Bronchial epithelial cell (primary cell): ENCODE measurements at regions not wholly inside any gene's neighbourhood (a gene's known extent, or its start where the extent isn't known, plus 50 kb on each side); places are given as distances from the start of the nearest gene placed in this dataset.
"Not testable (repeated sequence)": the region's sequence is repeated elsewhere in the genome, so short reads cannot be mapped to it uniquely, and the experiment has no call there.

Source experiments
- DNase-seq: peaks from one replicate; pipeline ENCODE4 v3.0.0-alpha.2; 2010; ENCODE audit warnings: low read depth
- FAIRE-seq: peaks from 2 replicates; lab custom pipeline; 2011; peaks lifted over from hg19 to GRCh38; lab: Jason Lieb, UNC
- H3K27me3 ChIP-seq: 2 replicates; pipeline ENCODE4 v1.5.1; 2011; ENCODE audit warnings: low read length; ENCODE audit not compliant: control insufficient read depth, insufficient read depth
- H3K36me3 ChIP-seq: 2 replicates; pipeline ENCODE4 v1.5.1; 2011; ENCODE audit warnings: low read length; ENCODE audit not compliant: control insufficient read depth, insufficient read depth
- H3K4me3 ChIP-seq: 2 replicates; pipeline ENCODE4 v1.5.1; 2011; ENCODE audit warnings: mild to moderate bottlenecking, low read depth, low read length, control low read depth
- TF ChIP-seq, protein P1 (sequence below): IDR thresholded peaks from 2 replicates; pipeline ENCODE4 v1.5.1; 2011; ENCODE audit warnings: mild to moderate bottlenecking, moderate library complexity, low read length, control low read depth, inconsistent platforms; ENCODE audit not compliant: insufficient read depth, severe bottlenecking

DNA sequence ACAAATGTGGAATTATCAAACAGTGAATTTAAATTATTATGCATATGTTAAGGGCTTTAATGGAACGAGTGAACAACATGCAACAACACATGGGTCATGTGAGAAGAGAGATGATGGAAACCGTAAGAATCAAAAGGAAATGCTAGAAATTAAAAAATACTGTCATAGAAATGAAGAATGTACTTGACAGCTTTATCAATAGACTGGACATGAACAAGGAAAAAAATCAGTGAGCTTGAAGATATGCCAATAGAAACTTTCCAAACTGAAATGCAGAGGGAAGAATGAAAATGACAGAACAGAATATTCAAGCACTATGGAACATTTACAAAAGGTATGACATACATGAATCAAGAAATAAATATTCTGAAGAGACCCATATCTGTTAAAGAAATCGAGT, 117.7 kb upstream of the KCNJ3 start:
- no peak for FAIRE-seq
- H3K4me3 ChIP-seq: no peak overlapping the region
- TF ChIP-seq, protein P1, sequence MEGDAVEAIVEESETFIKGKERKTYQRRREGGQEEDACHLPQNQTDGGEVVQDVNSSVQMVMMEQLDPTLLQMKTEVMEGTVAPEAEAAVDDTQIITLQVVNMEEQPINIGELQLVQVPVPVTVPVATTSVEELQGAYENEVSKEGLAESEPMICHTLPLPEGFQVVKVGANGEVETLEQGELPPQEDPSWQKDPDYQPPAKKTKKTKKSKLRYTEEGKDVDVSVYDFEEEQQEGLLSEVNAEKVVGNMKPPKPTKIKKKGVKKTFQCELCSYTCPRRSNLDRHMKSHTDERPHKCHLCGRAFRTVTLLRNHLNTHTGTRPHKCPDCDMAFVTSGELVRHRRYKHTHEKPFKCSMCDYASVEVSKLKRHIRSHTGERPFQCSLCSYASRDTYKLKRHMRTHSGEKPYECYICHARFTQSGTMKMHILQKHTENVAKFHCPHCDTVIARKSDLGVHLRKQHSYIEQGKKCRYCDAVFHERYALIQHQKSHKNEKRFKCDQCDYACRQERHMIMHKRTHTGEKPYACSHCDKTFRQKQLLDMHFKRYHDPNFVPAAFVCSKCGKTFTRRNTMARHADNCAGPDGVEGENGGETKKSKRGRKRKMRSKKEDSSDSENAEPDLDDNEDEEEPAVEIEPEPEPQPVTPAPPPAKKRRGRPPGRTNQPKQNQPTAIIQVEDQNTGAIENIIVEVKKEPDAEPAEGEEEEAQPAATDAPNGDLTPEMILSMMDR: no peak

DNA sequence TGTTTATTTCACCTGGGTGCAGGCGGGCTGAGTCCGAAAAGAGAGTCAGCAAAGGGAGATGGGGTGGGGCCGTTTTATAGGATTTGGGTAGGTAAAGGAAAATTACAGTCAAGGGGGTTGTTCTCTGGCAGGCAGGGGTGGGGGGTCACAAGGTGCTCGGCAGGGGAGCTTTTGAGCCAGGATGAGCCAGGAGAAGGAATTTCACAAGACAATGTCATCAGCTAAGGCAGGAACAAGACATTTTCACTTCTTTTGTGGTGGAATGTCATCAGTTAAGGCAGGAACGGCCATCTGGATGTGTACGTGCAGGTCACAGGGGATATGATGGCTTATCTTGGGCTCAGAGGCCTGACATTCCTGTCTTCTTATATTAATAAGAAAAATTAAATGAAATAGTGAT, 115.8 kb upstream of the KCNJ3 start:
- not testable (repeated sequence) for H3K36me3 ChIP-seq, H3K27me3 ChIP-seq, H3K4me3 ChIP-seq, DNase-seq, FAIRE-seq

More for the DNA sequence above, 117.7 kb upstream of the KCNJ3 start:
- Histone ChIP-seq H3K36me3 (no peaks in the 10 kb centered on the region), H3K27me3 (no peaks in the 10 kb centered on the region)
- DNase-seq: no peak

DNA sequence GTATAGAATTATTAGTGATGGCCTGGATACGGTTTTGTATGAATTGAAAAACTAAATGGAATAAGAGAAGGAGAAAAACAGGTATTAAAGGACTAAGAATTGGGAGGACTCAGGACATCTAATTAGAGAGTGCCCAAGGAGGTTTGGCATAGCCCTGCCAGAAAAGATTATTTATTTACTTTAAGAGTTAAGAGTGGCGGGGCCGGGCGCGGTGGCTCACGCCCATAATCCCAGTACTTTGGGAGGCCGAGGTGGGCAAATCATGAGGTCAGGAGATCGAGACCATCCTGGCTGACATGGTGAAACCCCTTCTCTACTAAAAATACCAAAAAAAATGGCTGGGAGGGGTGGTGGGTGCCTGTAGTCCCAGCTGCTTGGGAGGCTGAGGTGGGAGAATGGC, 115.2 kb upstream of the KCNJ3 start:
- not testable (repeated sequence) for H3K27me3 ChIP-seq, FAIRE-seq, H3K4me3 ChIP-seq, DNase-seq, H3K36me3 ChIP-seq

DNA sequence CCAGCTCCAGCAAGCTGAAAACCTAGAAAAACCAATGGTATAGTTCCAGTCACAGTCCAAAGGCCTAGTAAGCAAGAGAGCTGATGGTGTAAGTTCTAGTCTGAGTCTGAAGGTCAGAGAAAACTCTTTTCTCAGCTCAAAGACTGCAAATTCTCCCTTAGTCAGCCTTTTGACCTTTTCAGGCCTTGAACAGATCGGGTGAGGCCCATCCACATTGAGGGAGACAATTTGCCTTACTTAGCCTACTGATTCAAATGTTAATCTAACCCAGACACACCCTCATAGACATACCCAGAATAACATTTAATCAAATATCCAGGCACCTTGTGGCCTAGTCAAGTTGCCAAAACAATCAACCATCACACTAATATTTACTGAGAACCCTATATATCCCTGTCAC, 110.8 kb upstream of the KCNJ3 start:
- DNase-seq (no peak), FAIRE-seq (no peak)
- TF ChIP-seq, protein P1: no peak
- Histone ChIP-seq H3K36me3 (no peaks in the 10 kb centered on the region), H3K27me3 (no peaks in the 10 kb centered on the region), H3K4me3 (no peak overlapping the region)

DNA sequence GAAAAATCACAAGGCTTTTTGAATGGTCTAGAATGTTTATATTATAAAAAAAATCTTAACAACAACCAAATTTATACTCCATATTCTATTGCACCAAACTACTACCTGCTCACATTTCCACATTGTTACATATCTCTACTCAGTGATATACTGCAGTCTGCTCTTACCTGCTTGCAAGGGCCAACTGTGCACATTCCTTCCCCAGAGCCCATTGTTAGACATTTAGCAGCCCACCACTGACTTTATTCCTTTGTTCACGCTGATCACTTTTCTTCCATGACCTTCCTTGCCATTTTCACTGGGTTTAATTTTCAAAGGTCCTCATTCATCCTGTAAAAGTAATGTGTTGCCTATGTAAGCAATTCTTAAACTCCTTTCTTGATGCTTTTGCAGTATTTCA, 109.7 kb upstream of the KCNJ3 start:
- TF ChIP-seq, protein P1: no peak
- FAIRE-seq (no peak), DNase-seq (no peak)
- Histone ChIP-seq H3K4me3 (no peak overlapping the region), H3K36me3 (no peaks in the 10 kb centered on the region), H3K27me3 (no peaks in the 10 kb centered on the region)

DNA sequence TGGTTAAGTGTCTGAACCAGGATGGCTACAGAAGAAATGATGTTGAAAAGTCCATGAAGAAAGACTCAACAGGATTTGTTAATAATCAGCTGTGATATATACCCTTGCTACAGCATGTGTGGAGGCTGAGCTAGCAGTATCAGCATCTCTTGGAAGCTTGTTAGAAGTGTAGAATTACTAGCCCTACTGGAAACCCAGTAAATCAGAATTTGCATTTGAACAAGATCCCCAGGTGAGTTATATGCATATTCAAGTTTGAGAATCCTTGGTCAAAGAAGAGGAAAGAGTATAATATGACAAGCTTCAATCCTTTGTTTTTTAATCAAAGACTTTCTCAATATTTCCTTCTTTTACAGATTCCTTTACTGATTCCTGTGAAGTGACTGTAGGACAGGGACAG, 109.0 kb upstream of the KCNJ3 start:
- FAIRE-seq (no peak), DNase-seq (no peak)
- TF ChIP-seq, protein P1: no peak
- Histone ChIP-seq H3K36me3 (no peaks in the 10 kb centered on the region), H3K4me3 (no peak overlapping the region), H3K27me3 (no peaks in the 10 kb centered on the region)

DNA sequence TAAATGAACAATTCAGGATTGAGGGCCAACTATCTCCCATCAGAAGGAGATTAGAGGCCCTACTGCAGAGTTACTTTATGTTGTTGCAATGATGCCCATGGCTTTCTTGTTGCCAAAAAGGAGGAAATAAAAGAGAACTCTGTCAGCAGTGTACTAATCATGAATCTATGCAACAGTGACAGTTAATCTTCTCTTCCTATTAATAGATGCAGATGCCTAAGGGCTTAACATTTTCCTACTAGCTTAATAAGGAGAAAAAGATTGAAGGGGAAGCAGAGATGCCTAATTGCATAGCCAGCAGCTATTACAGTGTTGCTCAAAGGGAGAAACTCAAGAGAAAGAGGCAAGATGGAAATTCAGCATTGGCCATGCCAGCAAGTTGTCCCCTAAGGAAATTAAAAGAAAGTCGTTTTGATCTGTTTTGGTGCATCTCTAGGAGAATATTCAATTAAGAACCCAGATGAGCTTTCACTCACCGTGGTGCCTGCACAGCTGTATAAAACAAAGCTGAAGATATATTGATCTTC, 107.1 kb upstream of the KCNJ3 start:
- FAIRE-seq: no peak

More for the DNA sequence above, 107.1 kb upstream of the KCNJ3 start:
- Histone ChIP-seq H3K36me3 (no peaks in the 10 kb centered on the region), H3K27me3 (no peaks in the 10 kb centered on the region), H3K4me3 (no peak overlapping the region)
- TF ChIP-seq, protein P1: no peak
- no peak for DNase-seq
